ENCODE measurements at regions not wholly inside any gene's neighbourhood (a gene's known extent, or its start where the extent isn't known, plus 50 kb on each side); places are given as distances from the start of the nearest gene placed in this dataset.

DNA sequence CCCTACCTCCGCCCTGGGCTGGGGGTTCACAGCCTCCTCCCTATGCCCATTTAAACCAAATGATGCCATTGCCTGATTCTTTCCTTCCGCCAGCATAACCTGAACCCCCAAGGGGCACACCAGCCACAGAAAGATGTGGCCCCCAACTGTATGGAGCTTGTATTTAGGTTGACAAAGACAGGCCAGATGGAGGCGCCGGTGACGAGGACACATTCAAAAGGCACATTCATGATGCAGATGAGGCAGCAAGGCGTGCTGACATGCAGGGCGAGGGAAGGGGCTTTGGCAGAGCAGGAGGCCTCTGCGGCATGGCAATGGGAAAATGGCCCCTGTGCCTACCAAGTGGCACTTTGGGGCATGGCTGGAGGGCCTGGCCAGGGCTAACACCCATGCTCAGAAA, 112.2 kb downstream of the RFLNA start:
- TF ChIP-seq CTCF (IDR thresholded peaks at IDR 0.05), result no peak
- no peak for TF ChIP-seq POLR2A (IDR thresholded peaks at IDR 0.05)

Data from thyroid gland (tissue), 4 donors.